HFFc6 (cell line): ENCODE measurements at regions not wholly inside any gene's neighbourhood (a gene's known extent, or its start where the extent isn't known, plus 50 kb on each side); places are given as distances from the start of the nearest gene placed in this dataset.
A peak's percentile ranks its signal among the peaks of the same experiment; 100 is the strongest.

Experiments
- DNase-seq: peaks from one replicate; pipeline ENCODE4 v3.0.0-alpha.2; 2018
- H3K27ac Mint-ChIP-seq: 2 replicates; pipeline ENCODE4 v1.8.0; 2020; ENCODE audit warnings: mild to moderate bottlenecking, mixed read lengths
- H3K27me3 Mint-ChIP-seq: 2 replicates; pipeline ENCODE4 v1.8.0; 2021; ENCODE audit warnings: mild to moderate bottlenecking, moderate library complexity, mixed read lengths; ENCODE audit not compliant: insufficient read depth
- H3K36me3 Mint-ChIP-seq: 2 replicates; pipeline ENCODE4 v1.8.0; 2021; ENCODE audit warnings: low read depth, mixed read lengths
- H3K4me1 Mint-ChIP-seq: 2 replicates; pipeline ENCODE4 v1.8.0; 2020; ENCODE audit warnings: low read depth, mixed read lengths
- H3K4me3 Mint-ChIP-seq: 2 replicates; pipeline ENCODE4 v1.8.0; 2020; ENCODE audit warnings: mild to moderate bottlenecking, moderate library complexity, mixed read lengths
- H3K9me3 Mint-ChIP-seq: 2 replicates; pipeline ENCODE4 v1.8.0; 2020; ENCODE audit warnings: mild to moderate bottlenecking, mixed read lengths
- TF ChIP-seq, protein P1 (sequence below): fragments of 200-600 bp; sonication (generic); IDR thresholded peaks from 2 replicates; pipeline ENCODE4 v1.5.0; 2021; ENCODE audit warnings: antibody characterized with exemption, mild to moderate bottlenecking

DNA sequence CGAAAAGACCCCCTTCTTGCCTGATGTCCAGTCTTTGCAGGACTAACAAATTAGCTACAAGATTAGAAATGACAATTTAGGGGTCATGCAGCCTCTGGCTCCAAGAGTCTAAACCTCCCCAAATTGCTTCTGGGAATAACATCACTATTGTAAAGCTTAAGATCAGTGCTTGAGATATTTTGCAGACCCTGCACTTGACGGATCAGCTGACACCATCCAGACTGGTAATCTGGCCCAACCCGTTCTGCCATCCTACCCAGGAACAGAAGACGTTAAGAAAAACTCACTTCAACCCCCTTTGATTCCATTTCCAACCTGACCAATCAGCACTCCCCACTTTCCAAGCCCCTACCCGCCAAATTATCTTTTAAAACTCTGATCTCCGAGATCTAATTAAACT, 236.7 kb upstream of the KRR1 start:
- H3K9me3 Mint-ChIP-seq, result no peaks in the 10 kb centered on the region; the same call in 1 of the 2 replicates
- TF ChIP-seq, protein P1, sequence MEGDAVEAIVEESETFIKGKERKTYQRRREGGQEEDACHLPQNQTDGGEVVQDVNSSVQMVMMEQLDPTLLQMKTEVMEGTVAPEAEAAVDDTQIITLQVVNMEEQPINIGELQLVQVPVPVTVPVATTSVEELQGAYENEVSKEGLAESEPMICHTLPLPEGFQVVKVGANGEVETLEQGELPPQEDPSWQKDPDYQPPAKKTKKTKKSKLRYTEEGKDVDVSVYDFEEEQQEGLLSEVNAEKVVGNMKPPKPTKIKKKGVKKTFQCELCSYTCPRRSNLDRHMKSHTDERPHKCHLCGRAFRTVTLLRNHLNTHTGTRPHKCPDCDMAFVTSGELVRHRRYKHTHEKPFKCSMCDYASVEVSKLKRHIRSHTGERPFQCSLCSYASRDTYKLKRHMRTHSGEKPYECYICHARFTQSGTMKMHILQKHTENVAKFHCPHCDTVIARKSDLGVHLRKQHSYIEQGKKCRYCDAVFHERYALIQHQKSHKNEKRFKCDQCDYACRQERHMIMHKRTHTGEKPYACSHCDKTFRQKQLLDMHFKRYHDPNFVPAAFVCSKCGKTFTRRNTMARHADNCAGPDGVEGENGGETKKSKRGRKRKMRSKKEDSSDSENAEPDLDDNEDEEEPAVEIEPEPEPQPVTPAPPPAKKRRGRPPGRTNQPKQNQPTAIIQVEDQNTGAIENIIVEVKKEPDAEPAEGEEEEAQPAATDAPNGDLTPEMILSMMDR, result no peak
- no peak for DNase-seq

DNA sequence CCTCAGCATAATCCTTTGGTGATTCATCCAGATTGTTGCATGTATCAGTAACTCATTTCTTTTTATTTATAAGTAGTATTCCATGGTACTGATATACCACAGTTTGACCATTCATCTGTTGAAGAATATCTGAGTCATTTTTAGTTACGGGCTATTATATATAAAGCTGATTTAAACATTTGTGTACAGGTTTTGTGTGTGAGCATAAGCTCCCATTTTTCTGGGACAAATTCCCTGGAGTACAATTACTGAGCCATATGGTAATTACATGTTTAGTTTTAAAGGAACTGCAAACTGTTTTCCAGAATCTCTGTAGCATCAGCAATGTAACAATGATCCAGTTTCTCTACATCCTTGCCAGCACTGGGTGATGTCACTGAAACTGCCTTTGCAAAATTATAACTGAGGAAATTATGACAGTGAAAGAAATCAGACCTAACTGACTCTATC, 236.2 kb upstream of the KRR1 start:
- Mint-ChIP-seq H3K36me3 (peaks cover 7% of the 10 kb centered on the region; the same call in 1 of the 2 replicates), H3K27ac (peak overlapping the region; percentile 67), H3K4me1 (peaks cover 76% of the 10 kb centered on the region), H3K4me3 (no peak overlapping the region; the same call in 1 of the 2 replicates), H3K9me3 (no peaks in the 10 kb centered on the region; the same call in 1 of the 2 replicates), H3K27me3 (peaks cover 2% of the 10 kb centered on the region; the same call in 1 of the 2 replicates)
- TF ChIP-seq, protein P1, result no peak
- peak; percentile 75 for DNase-seq

More for the DNA sequence above, 236.7 kb upstream of the KRR1 start:
- peaks cover 7% of the 10 kb centered on the region; the same call in 1 of the 2 replicates for H3K36me3 Mint-ChIP-seq
- peaks cover 72% of the 10 kb centered on the region for H3K4me1 Mint-ChIP-seq
- peak overlapping the region; percentile 15; the same call in 1 of the 2 replicates for H3K4me3 Mint-ChIP-seq
- H3K27me3 Mint-ChIP-seq, result peaks cover 2% of the 10 kb centered on the region; the same call in 1 of the 2 replicates
- peak overlapping the region; percentile 67 for H3K27ac Mint-ChIP-seq

DNA sequence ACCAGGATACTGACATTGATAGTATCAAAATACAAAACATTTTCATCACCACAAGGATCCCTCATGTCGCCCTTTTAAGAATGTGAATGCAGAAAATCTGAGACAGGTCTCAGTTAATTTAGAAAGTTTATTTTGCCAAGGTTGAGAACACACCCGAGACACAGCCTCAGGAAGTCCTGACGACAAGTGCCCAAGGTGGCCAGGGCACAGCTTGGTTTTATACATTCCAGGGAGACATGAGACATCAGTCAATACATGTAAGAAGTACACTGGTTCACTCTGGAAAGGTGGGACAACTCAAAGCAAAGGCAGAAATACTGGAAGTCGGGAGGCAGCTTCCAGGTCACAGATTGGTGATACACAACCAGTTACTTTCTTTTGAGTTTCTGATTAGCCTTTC, 235.2 kb upstream of the KRR1 start:
- no peaks in the 10 kb centered on the region; the same call in 1 of the 2 replicates for H3K9me3 Mint-ChIP-seq
- DNase-seq, result no peak
- H3K36me3 Mint-ChIP-seq, result peaks cover 13% of the 10 kb centered on the region
- H3K4me3 Mint-ChIP-seq, result no peak overlapping the region
- H3K27me3 Mint-ChIP-seq, result peaks cover 2% of the 10 kb centered on the region; the same call in 1 of the 2 replicates
- TF ChIP-seq, protein P1, result no peak
- H3K27ac Mint-ChIP-seq, result peak overlapping the region; percentile 24; the same call in 1 of the 2 replicates
- H3K4me1 Mint-ChIP-seq, result peaks cover 69% of the 10 kb centered on the region

DNA sequence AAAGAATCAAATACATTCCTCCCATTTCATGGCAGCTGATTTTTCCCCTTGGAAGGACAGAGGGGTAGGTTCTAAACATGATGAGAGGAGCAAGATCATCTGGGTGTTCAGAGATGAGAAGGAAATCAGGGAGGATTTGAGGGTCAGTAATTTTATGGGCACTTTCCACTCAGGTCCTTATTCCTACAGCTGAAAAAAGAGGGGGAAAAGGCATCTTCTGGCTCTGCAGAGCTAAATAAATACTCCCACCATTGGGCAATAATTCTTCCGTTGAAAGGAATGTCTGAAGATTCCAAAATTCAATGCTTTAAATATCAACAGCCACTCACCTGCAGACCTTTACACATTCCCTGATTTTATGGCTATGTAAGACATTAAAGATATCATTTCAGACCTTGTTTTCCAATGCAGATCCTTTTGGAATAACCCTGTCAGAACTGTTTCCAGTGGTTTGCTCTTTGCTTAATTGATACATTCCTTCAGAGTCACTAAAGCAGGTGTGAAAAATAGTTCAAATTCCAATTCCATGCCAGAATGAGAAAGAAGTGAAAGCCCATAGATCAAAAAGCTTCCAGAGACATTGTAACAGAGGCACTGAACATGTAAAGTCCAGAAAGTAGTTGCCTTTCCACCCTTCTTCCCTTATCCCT, 233.3 kb upstream of the KRR1 start:
- H3K27me3 Mint-ChIP-seq, result peaks cover 2% of the 10 kb centered on the region; the same call in 1 of the 2 replicates
- TF ChIP-seq, protein P1, result no peak
- H3K27ac Mint-ChIP-seq, result no peak overlapping the region
- no peak overlapping the region for H3K4me3 Mint-ChIP-seq
- DNase-seq, result no peak
- peaks cover 56% of the 10 kb centered on the region for H3K4me1 Mint-ChIP-seq
- H3K9me3 Mint-ChIP-seq, result no peaks in the 10 kb centered on the region; the same call in 1 of the 2 replicates
- H3K36me3 Mint-ChIP-seq, result peaks cover 11% of the 10 kb centered on the region

DNA sequence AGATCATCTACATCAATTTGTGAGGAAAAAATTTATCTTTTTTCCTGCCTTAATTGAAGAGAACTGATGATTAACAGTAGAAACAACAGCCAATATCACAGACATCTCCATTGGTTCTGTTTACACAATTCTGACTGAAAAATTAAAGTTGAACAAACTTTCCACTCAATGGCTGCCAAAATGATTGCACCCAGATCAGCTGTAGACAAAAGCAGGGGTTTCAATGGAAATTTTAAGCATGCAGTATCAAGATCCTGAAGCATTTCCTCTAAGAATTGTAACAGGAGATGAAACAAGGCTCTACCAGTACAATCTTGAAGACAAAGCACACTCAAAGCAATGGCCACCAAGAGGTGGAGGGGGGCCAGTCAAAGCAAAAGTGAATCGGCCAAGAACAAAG, 231.6 kb upstream of the KRR1 start:
- no peak for DNase-seq
- Mint-ChIP-seq H3K36me3 (peaks cover 8% of the 10 kb centered on the region; the same call in 1 of the 2 replicates), H3K4me1 (peaks cover 61% of the 10 kb centered on the region), H3K27me3 (peaks cover 2% of the 10 kb centered on the region), H3K9me3 (no peaks in the 10 kb centered on the region), H3K4me3 (no peak overlapping the region), H3K27ac (no peak overlapping the region)
- TF ChIP-seq, protein P1, result no peak
